ENCODE measurements at regions not wholly inside any gene's neighbourhood (a gene's known extent, or its start where the extent isn't known, plus 50 kb on each side); places are given as distances from the start of the nearest gene placed in this dataset.

DNA sequence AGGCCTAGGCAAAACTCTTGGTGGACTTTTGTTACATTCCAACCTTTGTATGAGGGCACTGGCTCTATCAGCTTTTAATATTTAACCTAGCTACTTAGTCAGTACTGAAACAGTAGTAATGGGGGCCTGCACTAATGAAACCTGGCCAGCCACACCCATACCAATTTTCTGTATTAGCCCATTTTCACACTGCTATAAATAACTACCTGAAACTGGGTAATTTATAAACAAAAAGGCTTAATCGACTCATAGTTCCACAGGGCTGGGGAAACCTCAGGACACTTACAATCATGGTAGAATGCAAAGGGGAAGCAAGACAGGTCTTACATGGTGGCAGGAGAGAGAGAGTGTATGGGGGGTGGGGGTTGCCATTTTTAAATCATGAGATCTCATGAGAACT lies 245.7 kb upstream of the RGS18 start:
- TF ChIP-seq, protein P1, sequence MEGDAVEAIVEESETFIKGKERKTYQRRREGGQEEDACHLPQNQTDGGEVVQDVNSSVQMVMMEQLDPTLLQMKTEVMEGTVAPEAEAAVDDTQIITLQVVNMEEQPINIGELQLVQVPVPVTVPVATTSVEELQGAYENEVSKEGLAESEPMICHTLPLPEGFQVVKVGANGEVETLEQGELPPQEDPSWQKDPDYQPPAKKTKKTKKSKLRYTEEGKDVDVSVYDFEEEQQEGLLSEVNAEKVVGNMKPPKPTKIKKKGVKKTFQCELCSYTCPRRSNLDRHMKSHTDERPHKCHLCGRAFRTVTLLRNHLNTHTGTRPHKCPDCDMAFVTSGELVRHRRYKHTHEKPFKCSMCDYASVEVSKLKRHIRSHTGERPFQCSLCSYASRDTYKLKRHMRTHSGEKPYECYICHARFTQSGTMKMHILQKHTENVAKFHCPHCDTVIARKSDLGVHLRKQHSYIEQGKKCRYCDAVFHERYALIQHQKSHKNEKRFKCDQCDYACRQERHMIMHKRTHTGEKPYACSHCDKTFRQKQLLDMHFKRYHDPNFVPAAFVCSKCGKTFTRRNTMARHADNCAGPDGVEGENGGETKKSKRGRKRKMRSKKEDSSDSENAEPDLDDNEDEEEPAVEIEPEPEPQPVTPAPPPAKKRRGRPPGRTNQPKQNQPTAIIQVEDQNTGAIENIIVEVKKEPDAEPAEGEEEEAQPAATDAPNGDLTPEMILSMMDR (IDR thresholded peaks at IDR 0.05): no peak
- TF ChIP-seq POLR2A (IDR thresholded peaks at IDR 0.05): no peak
